ENCODE measurements at regions not wholly inside any gene's neighbourhood (a gene's known extent, or its start where the extent isn't known, plus 50 kb on each side); places are given as distances from the start of the nearest gene placed in this dataset.

DNA sequence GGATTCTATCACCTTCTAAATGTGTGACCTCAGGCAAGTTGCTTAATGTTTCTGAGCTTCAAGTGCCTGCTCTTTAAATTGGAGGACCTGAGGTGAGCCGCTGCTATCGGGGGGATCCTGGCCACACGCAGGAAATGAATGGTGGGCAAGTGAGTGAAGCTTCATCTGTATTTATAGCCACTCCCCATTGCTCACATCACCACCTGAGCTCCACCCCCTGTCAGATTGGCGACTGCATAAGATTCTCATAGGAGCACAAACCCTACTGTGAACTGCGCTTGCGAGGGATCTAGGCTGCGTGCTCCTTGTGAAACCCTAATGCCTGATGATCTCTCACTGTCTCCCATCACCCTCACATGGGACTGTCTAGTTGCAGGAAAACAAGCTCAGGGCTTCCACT lies 158.6 kb upstream of the CCND2 start:
- Histone ChIP-seq H3K4me2 (ENCODE audit: low read length) (no peak overlapping the region), H3K79me2 (no peaks in the 10 kb centered on the region), H3K27me3 (ENCODE audit: control insufficient read depth, insufficient read depth, low read length) (no peaks in the 10 kb centered on the region), H3K4me3 (ENCODE audit: low read depth, low read length) (no peak overlapping the region), H3K9ac (no peak overlapping the region), H3K9me3 (ENCODE audit: control insufficient read depth, low read length) (no peaks in the 10 kb centered on the region), H3K36me3 (ENCODE audit: control insufficient read depth, insufficient read depth, low read length) (no peaks in the 10 kb centered on the region), H3K4me1 (no peaks in the 10 kb centered on the region), H2AFZ (no peak overlapping the region), H3K27ac (no peak overlapping the region)
- TF ChIP-seq, protein P1, sequence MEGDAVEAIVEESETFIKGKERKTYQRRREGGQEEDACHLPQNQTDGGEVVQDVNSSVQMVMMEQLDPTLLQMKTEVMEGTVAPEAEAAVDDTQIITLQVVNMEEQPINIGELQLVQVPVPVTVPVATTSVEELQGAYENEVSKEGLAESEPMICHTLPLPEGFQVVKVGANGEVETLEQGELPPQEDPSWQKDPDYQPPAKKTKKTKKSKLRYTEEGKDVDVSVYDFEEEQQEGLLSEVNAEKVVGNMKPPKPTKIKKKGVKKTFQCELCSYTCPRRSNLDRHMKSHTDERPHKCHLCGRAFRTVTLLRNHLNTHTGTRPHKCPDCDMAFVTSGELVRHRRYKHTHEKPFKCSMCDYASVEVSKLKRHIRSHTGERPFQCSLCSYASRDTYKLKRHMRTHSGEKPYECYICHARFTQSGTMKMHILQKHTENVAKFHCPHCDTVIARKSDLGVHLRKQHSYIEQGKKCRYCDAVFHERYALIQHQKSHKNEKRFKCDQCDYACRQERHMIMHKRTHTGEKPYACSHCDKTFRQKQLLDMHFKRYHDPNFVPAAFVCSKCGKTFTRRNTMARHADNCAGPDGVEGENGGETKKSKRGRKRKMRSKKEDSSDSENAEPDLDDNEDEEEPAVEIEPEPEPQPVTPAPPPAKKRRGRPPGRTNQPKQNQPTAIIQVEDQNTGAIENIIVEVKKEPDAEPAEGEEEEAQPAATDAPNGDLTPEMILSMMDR (IDR thresholded peaks at IDR 0.05) = no peak

DNA sequence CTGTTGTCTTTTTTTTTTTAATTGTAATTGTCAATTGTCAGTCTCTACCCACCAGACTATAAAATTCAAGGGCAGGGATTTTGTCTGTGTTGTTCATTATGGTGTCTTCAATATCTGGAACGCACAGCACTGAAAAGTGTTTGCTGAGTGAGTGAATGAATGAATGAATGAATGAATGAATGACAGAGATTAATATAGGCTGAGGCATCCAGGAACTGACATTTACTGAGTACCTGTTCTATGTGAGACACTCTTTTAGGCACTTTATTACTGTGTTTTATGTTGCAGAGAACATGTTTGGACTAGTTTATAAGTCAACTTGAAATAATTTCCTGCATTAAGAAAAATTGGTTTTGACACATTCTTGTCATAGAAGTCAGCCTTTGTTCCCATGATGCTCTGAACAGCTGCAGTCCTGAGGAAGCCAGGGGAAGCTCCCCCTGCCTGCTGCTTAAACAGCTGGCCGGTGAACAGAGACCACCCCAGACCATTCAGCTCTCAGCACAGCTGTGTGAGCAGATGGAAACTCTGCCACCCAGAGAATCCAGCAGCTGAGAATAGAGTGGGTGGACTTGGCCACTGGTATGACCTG lies 160.7 kb upstream of the CCND2 start:
- H3K9ac ChIP-seq = no peak overlapping the region
- H3K27ac ChIP-seq = no peak overlapping the region
- H3K4me2 ChIP-seq (ENCODE audit: low read length) = no peak overlapping the region
- H3K36me3 ChIP-seq (ENCODE audit: control insufficient read depth, insufficient read depth, low read length) = no peaks in the 10 kb centered on the region
- no peaks in the 10 kb centered on the region for H3K9me3 ChIP-seq (ENCODE audit: control insufficient read depth, low read length)
- no peaks in the 10 kb centered on the region for H3K79me2 ChIP-seq
- H3K4me1 ChIP-seq = no peaks in the 10 kb centered on the region
- H3K4me3 ChIP-seq (ENCODE audit: low read depth, low read length) = no peak overlapping the region
- TF ChIP-seq, protein P1 (IDR thresholded peaks at IDR 0.05) = no peak
- no peaks in the 10 kb centered on the region for H3K27me3 ChIP-seq (ENCODE audit: control insufficient read depth, insufficient read depth, low read length)
- no peak overlapping the region for H2AFZ ChIP-seq

GRCh38 chr12:4112290-4112689 lies 161.3 kb upstream of the CCND2 start:
- no peaks in the 10 kb centered on the region for H3K4me1 ChIP-seq
- H3K4me2 ChIP-seq (ENCODE audit: low read length) = no peak overlapping the region
- H3K27me3 ChIP-seq (ENCODE audit: control insufficient read depth, insufficient read depth, low read length) = no peaks in the 10 kb centered on the region
- TF ChIP-seq, protein P1 (IDR thresholded peaks at IDR 0.05) = no peak
- H3K27ac ChIP-seq = no peak overlapping the region
- H3K4me3 ChIP-seq (ENCODE audit: low read depth, low read length) = no peak overlapping the region
- no peaks in the 10 kb centered on the region for H3K79me2 ChIP-seq
- no peak overlapping the region for H2AFZ ChIP-seq
- no peak overlapping the region for H3K9ac ChIP-seq
- H3K9me3 ChIP-seq (ENCODE audit: control insufficient read depth, low read length) = no peaks in the 10 kb centered on the region
- H3K36me3 ChIP-seq (ENCODE audit: control insufficient read depth, insufficient read depth, low read length) = no peaks in the 10 kb centered on the region

DNA sequence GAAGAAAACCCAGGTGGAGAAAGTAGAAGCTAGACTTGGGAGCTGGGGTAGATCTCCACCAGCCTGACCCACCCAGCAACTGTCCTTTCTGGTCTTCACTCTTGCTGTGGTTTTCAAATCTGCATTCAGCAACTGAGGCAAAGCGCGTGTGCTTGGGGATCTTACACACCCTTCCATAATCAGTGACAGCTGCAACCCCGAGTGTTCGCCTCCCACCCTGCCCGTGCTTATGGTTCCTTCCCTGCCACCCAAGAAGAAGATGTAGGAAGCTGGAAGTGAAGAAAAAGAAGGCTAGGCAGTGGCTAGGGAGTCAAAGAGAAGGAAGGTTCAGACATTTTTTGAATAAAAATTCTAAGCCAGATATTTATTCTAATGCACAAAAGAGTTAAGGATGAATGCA lies 162.6 kb upstream of the CCND2 start:
- Histone ChIP-seq H3K4me3 (ENCODE audit: low read depth, low read length) (no peak overlapping the region), H3K27ac (no peak overlapping the region), H3K4me1 (no peaks in the 10 kb centered on the region), H3K27me3 (ENCODE audit: control insufficient read depth, insufficient read depth, low read length) (no peaks in the 10 kb centered on the region), H3K9ac (no peak overlapping the region), H2AFZ (no peak overlapping the region), H3K4me2 (ENCODE audit: low read length) (no peak overlapping the region), H3K36me3 (ENCODE audit: control insufficient read depth, insufficient read depth, low read length) (no peaks in the 10 kb centered on the region), H3K9me3 (ENCODE audit: control insufficient read depth, low read length) (no peaks in the 10 kb centered on the region), H3K79me2 (no peaks in the 10 kb centered on the region)
- TF ChIP-seq, protein P1 (IDR thresholded peaks at IDR 0.05) = no peak

GRCh38 chr12:4109826-4110225 lies 163.7 kb upstream of the CCND2 start:
- TF ChIP-seq, protein P1 (IDR thresholded peaks at IDR 0.05) = no peak
- Histone ChIP-seq H3K27ac (no peak overlapping the region), H2AFZ (no peak overlapping the region), H3K4me1 (no peaks in the 10 kb centered on the region), H3K79me2 (no peaks in the 10 kb centered on the region), H3K9me3 (ENCODE audit: control insufficient read depth, low read length) (no peaks in the 10 kb centered on the region), H3K4me2 (ENCODE audit: low read length) (no peak overlapping the region), H3K4me3 (ENCODE audit: low read depth, low read length) (no peak overlapping the region), H3K9ac (no peak overlapping the region), H3K36me3 (ENCODE audit: control insufficient read depth, insufficient read depth, low read length) (no peaks in the 10 kb centered on the region), H3K27me3 (ENCODE audit: control insufficient read depth, insufficient read depth, low read length) (no peaks in the 10 kb centered on the region)

Data from parathyroid adenoma (tissue), 2 donors.